Omental fat pad (tissue), 3 donors: ENCODE measurements at regions not wholly inside any gene's neighbourhood (a gene's known extent, or its start where the extent isn't known, plus 50 kb on each side); places are given as distances from the start of the nearest gene placed in this dataset.
A peak's percentile ranks its signal among the peaks of the same experiment; 100 is the strongest.

Experiments
- ATAC-seq: fragments of 150-250 bp; one replicate; pipeline ENCODE4 v1.9.1; 2016; ENCODE audit warnings: mild to moderate bottlenecking, moderate library complexity; ENCODE audit not compliant: low FRiP score
- DNase-seq: peaks from one replicate; pipeline ENCODE4 v3.0.0-alpha.2; 2019; ENCODE audit warnings: low spot score
- TF ChIP-seq, protein P1 (sequence below), 3 donors: fragments of 450-650 bp; IDR thresholded peaks; one replicate each; pipeline ENCODE4 v1.5.1; 2016 to 2017; ENCODE audit warnings: antibody characterized with exemption in 3 of 3, mild to moderate bottlenecking in 3 of 3, moderate library complexity in 2 of 3

- DNase-seq (no peak), ATAC-seq (no peak)
- TF ChIP-seq, protein P1, sequence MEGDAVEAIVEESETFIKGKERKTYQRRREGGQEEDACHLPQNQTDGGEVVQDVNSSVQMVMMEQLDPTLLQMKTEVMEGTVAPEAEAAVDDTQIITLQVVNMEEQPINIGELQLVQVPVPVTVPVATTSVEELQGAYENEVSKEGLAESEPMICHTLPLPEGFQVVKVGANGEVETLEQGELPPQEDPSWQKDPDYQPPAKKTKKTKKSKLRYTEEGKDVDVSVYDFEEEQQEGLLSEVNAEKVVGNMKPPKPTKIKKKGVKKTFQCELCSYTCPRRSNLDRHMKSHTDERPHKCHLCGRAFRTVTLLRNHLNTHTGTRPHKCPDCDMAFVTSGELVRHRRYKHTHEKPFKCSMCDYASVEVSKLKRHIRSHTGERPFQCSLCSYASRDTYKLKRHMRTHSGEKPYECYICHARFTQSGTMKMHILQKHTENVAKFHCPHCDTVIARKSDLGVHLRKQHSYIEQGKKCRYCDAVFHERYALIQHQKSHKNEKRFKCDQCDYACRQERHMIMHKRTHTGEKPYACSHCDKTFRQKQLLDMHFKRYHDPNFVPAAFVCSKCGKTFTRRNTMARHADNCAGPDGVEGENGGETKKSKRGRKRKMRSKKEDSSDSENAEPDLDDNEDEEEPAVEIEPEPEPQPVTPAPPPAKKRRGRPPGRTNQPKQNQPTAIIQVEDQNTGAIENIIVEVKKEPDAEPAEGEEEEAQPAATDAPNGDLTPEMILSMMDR (IDR thresholded peaks at IDR 0.05): no peak
These were observed 82.7 kb upstream of the ABCD3 start for GRCh38 chr1:94335447-94335846.

GRCh38 chr1:94334764-94335163 is 83.4 kb upstream of the ABCD3 start:
- ATAC-seq: no peak
- TF ChIP-seq, protein P1 (IDR thresholded peaks at IDR 0.05): no peak

GRCh38 chr1:94332952-94333351 is 85.2 kb upstream of the ABCD3 start:
- no peak for DNase-seq
- peak; percentile 18 for ATAC-seq
- TF ChIP-seq, protein P1 (IDR thresholded peaks at IDR 0.05): no peak

More at GRCh38 chr1:94334764-94335163, 83.4 kb upstream of the ABCD3 start:
- DNase-seq: no peak

DNA sequence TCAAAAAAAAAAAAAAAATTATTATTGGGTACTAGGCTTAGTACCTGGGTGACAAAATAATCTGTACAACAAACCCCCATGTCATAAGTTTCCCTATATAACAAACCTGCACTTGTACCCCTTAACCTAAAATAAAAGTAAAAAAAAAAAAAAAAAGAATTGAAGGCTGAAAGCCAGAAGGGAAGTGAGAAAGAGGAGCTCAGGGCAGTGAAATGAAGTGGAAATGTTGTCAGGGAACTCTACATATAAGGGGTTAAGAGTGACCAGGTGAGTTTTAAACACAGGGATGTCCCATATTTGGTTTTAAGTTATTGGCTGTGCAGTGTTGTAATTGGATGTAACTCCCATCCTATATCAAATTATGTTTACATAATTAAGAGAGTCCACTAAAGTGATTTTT is 85.7 kb upstream of the ABCD3 start:
- no peak for ATAC-seq
- TF ChIP-seq, protein P1 (IDR thresholded peaks at IDR 0.05): no peak
- no peak for DNase-seq

DNA sequence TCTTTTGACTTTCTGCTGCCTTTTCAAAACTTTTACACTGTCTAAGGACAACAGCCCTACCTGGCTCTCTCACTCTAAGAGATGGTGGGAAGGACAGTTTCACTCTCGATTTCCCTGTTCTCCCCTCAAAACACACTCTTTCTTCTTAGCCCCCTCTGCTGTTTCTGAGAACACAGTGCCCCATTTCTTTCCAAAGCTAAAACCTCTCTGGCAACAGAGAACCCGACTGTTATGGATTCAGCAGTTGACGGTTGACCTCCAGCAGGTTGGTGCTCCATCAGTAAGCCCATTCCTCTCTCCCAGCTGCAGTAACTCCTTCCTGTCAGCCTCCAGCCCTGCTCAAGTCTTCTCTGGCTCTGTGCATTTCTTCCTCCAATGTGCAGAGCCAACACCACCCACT is 88.2 kb upstream of the ABCD3 start:
- TF ChIP-seq, protein P1 (IDR thresholded peaks at IDR 0.05): no peak
- DNase-seq (no peak), ATAC-seq (no peak)

- no peak for ATAC-seq
- TF ChIP-seq, protein P1 (IDR thresholded peaks at IDR 0.05): no peak
- DNase-seq: no peak
These were observed 88.9 kb upstream of the ABCD3 start for GRCh38 chr1:94329276-94329675.

- TF ChIP-seq, protein P1 (IDR thresholded peaks at IDR 0.05): no peak
- no peak for DNase-seq
- ATAC-seq: no peak
These were observed 89.8 kb upstream of the ARHGAP29 start for GRCh38 chr1:94327001-94327690.
